NB4 (cell line): ENCODE measurements at regions not wholly inside any gene's neighbourhood (a gene's known extent, or its start where the extent isn't known, plus 50 kb on each side); places are given as distances from the start of the nearest gene placed in this dataset.
A peak's percentile ranks its signal among the peaks of the same experiment; 100 is the strongest.

Source experiments
- DNase-seq: peaks from one replicate; pipeline ENCODE4 v3.0.0; 2010; ENCODE audit warnings: low read depth
- H3K4me3 ChIP-seq: one replicate; pipeline ENCODE4 v1.5.1; 2011; ENCODE audit warnings: mild to moderate bottlenecking, low read depth, low read length, moderate library complexity
- MYC ChIP-seq: IDR thresholded peaks from 2 replicates; pipeline ENCODE4 v1.6.1; 2011; ENCODE audit warnings: low read depth, low read length
- POLR2A ChIP-seq: IDR thresholded peaks from 2 replicates; pipeline ENCODE4 v1.6.1; 2011; ENCODE audit warnings: mild to moderate bottlenecking; ENCODE audit not compliant: insufficient read length; ENCODE audit errors: extremely low read depth
- TF ChIP-seq, protein P1 (sequence below): IDR thresholded peaks from 2 replicates; pipeline ENCODE4 v1.6.1; 2011; ENCODE audit warnings: low read depth, low read length
- TF ChIP-seq, protein P2 (sequence below): IDR thresholded peaks from one replicate; pipeline ENCODE4 v1.5.1; 2012; ENCODE audit warnings: low read depth, low read length

DNA sequence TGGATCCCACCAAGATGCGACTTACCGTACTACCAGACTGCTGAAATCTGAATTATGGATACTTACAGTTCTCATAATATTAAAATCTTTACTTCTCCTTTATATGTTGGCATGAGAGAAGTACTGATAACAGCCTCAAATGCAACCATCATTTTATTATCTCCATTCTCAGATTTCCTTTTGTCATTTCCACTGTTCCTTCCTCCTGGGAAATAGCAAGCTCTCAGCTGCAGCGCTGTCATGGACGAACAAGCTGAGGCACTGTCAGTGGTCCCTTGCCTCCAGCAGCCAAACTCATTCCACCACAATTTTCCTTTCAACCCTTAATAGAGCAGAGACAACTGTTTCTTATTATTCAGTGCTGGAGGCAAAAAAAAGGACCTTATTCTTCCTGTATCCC lies 478.4 kb downstream of the ARL4A start:
- TF ChIP-seq, protein P1, sequence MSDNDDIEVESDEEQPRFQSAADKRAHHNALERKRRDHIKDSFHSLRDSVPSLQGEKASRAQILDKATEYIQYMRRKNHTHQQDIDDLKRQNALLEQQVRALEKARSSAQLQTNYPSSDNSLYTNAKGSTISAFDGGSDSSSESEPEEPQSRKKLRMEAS: no peak
- TF ChIP-seq POLR2A: no peak
- H3K4me3 ChIP-seq: no peak overlapping the region
- DNase-seq: no peak

DNA sequence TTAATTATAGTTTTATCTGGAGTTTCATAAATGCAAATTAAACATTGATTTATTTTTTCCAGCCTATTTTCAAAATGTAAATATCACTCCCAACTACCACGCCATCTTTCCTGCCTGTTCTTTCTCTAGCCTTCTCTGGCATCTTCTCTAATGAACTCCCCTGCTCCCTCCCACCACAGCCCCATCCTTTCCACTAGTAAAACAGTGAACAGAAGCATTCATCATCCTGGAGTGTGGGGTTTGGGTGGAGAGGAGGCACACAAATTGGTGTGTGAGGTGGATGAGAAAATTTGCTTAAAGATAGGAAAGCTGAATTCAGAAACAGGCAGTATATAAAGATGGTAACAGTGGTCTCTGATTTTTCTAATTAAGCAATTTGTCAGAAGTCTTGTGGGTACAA lies 479.4 kb downstream of the ARL4A start:
- no peak for DNase-seq
- H3K4me3 ChIP-seq: no peak overlapping the region
- no peak for TF ChIP-seq POLR2A
- no peak for TF ChIP-seq MYC
- TF ChIP-seq, protein P1: no peak
- TF ChIP-seq, protein P2, sequence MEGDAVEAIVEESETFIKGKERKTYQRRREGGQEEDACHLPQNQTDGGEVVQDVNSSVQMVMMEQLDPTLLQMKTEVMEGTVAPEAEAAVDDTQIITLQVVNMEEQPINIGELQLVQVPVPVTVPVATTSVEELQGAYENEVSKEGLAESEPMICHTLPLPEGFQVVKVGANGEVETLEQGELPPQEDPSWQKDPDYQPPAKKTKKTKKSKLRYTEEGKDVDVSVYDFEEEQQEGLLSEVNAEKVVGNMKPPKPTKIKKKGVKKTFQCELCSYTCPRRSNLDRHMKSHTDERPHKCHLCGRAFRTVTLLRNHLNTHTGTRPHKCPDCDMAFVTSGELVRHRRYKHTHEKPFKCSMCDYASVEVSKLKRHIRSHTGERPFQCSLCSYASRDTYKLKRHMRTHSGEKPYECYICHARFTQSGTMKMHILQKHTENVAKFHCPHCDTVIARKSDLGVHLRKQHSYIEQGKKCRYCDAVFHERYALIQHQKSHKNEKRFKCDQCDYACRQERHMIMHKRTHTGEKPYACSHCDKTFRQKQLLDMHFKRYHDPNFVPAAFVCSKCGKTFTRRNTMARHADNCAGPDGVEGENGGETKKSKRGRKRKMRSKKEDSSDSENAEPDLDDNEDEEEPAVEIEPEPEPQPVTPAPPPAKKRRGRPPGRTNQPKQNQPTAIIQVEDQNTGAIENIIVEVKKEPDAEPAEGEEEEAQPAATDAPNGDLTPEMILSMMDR: no peak

DNA sequence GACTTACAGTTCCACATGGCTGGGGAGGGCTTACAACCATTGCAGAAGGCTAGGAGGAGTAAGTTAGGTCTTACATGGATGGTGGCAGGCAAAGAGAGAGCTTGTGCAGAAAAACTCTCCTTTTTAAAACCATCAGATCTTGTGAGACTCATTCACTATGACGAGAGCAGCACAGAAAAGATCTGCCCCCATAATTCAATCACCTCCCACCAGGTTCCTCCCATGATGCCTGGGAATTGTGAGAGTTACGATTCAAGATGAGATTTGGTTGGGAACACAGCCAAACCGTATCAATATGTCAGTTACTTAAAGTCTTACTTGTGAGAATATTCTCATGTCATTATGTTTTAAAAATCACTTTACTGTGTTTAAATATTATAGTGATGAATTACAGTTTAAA lies 481.9 kb downstream of the ARL4A start:
- no peak for DNase-seq
- TF ChIP-seq, protein P1: no peak
- TF ChIP-seq MYC (no peak), POLR2A (no peak)
- TF ChIP-seq, protein P2: no peak
- H3K4me3 ChIP-seq: no peak overlapping the region

DNA sequence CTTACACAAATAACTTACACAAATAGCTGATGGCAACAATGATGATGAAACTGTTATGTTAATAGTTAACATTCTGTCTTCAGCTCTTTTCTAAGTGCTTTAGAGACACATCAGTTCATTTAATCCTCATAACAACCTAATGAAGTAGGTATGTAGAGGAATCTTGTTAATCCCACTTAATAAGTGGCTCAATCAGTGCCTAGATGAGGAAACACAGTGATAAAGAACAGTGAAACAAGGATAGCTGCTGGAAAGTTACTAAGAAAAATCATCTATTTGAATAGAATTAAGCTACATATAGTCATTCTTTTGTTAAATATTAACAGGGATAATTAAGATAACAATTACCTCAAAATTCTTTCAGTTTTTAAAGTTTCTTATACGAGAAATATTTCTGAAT lies 487.6 kb downstream of the ARL4A start:
- DNase-seq: no peak
- no peak overlapping the region for H3K4me3 ChIP-seq
- no peak for TF ChIP-seq MYC
- TF ChIP-seq, protein P1: no peak
- TF ChIP-seq, protein P2: no peak
- TF ChIP-seq POLR2A: no peak

DNA sequence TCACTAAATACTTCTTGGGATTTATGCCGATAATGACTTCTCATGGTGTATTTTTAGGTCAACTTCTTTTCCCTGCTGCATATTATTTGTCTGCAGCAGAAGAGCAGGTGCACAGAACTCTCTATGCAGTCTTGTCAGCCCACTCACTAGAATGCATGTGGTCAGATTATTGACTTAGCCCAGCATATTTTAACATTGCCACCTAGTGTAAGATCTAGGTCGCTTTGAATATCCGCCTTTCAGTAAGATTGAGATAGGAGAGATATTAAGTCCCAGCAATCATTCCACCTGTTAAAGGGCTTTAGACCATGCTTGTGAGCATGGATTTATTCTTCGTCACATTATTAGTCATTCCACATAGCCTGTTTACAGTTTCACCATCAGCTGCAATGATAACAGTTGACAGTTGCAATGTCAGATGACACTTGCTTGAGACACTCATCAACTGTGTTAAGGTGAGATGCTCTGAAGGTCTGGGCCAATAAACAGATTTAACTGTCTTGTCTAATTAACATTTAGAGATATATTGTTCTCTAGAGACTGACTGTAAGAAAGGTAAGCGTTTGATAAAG lies 491.7 kb downstream of the ARL4A start:
- peak; percentile 50 for DNase-seq
- H3K4me3 ChIP-seq: no peak overlapping the region
- TF ChIP-seq, protein P2: peak; percentile 16
- TF ChIP-seq POLR2A: no peak
- TF ChIP-seq MYC: peak; percentile 50; the same call in 1 of the 2 replicates
- TF ChIP-seq, protein P1: peak; percentile 55

DNA sequence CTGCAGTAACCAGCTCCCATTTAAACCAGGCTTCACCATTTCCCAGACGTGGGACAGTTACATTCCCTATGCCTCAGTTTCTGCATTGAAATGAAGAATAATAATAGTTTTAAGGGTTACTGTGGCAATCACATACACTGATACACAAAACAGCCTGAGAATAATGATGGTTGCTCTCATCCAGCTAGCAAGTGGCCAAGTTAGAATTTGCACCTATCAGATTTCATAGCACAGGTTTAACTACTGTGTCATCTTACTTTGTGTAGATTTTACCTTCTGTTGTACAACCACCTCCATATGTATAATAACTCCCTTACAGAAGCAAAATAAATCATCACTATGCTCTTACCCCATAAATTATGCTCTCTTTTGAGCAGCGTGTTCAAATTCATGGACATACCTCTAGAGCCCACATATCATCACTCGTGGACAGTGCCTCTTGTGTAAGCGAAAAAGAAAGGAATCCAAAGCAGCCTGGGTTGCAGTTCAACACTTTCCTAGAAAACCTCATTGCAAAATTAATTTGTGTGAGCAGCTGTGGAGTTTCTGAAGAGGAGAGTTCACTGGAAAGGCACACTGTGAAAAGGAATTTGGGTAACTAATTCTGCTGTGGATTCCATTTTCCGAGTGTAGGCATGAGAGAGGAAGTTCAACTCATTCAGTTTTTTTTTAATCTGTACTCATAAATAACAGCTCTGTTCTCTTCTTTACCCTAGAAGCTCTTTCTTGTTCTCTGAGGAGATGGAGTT lies 492.5 kb downstream of the ARL4A start:
- no peak overlapping the region for H3K4me3 ChIP-seq
- no peak for DNase-seq
- TF ChIP-seq, protein P1: no peak
- TF ChIP-seq POLR2A (no peak), MYC (no peak)
- TF ChIP-seq, protein P2: no peak
